Bone marrow (tissue), 2 donors: ENCODE measurements at regions not wholly inside any gene's neighbourhood (a gene's known extent, or its start where the extent isn't known, plus 50 kb on each side); places are given as distances from the start of the nearest gene placed in this dataset.
"Not testable (repeated sequence)": the region's sequence is repeated elsewhere in the genome, so short reads cannot be mapped to it uniquely, and the experiment has no call there.

Experiments
- DNase-seq, 2 donors: peaks; one replicate each; lab custom pipeline; 2025; lab: John Stamatoyannopoulos, UW

GRCh38 chr12:92272061-92272964 lies 126.7 kb upstream of the BTG1 start:
- no peak for DNase-seq

GRCh38 chr12:92271341-92271740 lies 125.7 kb upstream of the BTG1 start:
- DNase-seq = no peak

GRCh38 chr12:92270521-92270920 lies 124.9 kb upstream of the BTG1 start:
- DNase-seq = no peak

- no peak for DNase-seq
Observed at GRCh38 chr12:92268946-92269345, 123.3 kb upstream of the BTG1 start.

- DNase-seq = no peak
Observed at GRCh38 chr12:92261692-92262091, 116.0 kb upstream of the BTG1 start.

- no peak for DNase-seq
Observed at GRCh38 chr12:92261071-92261470, 115.4 kb upstream of the BTG1 start.

- no peak for DNase-seq
Observed at GRCh38 chr12:92259696-92260251, 114.1 kb upstream of the BTG1 start.

GRCh38 chr12:92259291-92259690 lies 113.6 kb upstream of the BTG1 start:
- no peak for DNase-seq

- no peak for DNase-seq
Observed at GRCh38 chr12:92257261-92257660, 111.6 kb upstream of the BTG1 start.

- DNase-seq = no peak
Observed at GRCh38 chr12:92255741-92256140, 110.1 kb upstream of the BTG1 start.

GRCh38 chr12:92253301-92253700 lies 107.7 kb upstream of the BTG1 start:
- no peak for DNase-seq

GRCh38 chr12:92248977-92249376 lies 103.3 kb upstream of the BTG1 start:
- no peak for DNase-seq

GRCh38 chr12:92244036-92244435 lies 98.4 kb upstream of the BTG1 start:
- DNase-seq = no peak

GRCh38 chr12:92242907-92243306 lies 97.3 kb upstream of the BTG1 start:
- DNase-seq = no peak

GRCh38 chr12:92237762-92238523 lies 92.3 kb upstream of the BTG1 start:
- no peak for DNase-seq

GRCh38 chr12:92237262-92237661 lies 91.6 kb upstream of the BTG1 start:
- no peak for DNase-seq

GRCh38 chr12:92235703-92236472 lies 90.2 kb upstream of the BTG1 start:
- DNase-seq = no peak

- DNase-seq = no peak
Observed at GRCh38 chr12:92234533-92234932, 88.9 kb upstream of the BTG1 start.

- DNase-seq = no peak
Observed at GRCh38 chr12:92233346-92234015, 87.8 kb upstream of the BTG1 start.

GRCh38 chr12:92232371-92232932 lies 86.8 kb upstream of the BTG1 start:
- DNase-seq = not testable (repeated sequence)

GRCh38 chr12:92231945-92232344 lies 86.3 kb upstream of the BTG1 start:
- DNase-seq = not testable (repeated sequence)
